IMR-90 (cell line): ENCODE measurements at regions not wholly inside any gene's neighbourhood (a gene's known extent, or its start where the extent isn't known, plus 50 kb on each side); places are given as distances from the start of the nearest gene placed in this dataset.

Source experiments
- ATAC-seq: fragments of 200-7000 bp; cut with Tn5 transposase; 2 replicates; pipeline ENCODE4 v1.9.1; 2020; ENCODE audit warnings: low read depth, mild to moderate bottlenecking, moderate library complexity
- BruUV-seq: library from RNA; stranded (reverse); fragments of 400-500 nt; replicated peaks from 2 replicates; lab custom pipeline; 2021; lab: Mats Ljungman, UMichigan
- CTCF ChIA-PET: fragments of 300-600 bp; formaldehyde crosslinking; extraction: SDS; loops from one replicate; lab custom pipeline; 2021; ENCODE audit warnings: antibody characterized with exemption; lab: Yijun Ruan, JAX
- POLR2A ChIA-PET: fragments of 300-600 bp; sonication (Branson Sonifier 250); formaldehyde crosslinking; loops from one replicate; lab custom pipeline; 2022; ENCODE audit warnings: antibody characterized with exemption; ENCODE audit not compliant: unreplicated experiment; lab: Charles Lee
- DNase-seq: peaks from one replicate; pipeline ENCODE4 v3.0.0; 2013
- H2AFZ ChIP-seq: replicated peaks from 2 replicates; pipeline ENCODE3; 2013; ENCODE audit warnings: low read length, mild to moderate bottlenecking; ENCODE audit not compliant: poor library complexity
- H2AK5ac ChIP-seq: 2 replicates; pipeline ENCODE4 v1.6.1; 2013; ENCODE audit warnings: low read depth, low read length, inconsistent platforms
- H2AK9ac ChIP-seq: replicated peaks from 2 replicates; pipeline ENCODE3; 2013; ENCODE audit warnings: mild to moderate bottlenecking, low read depth, low read length, moderate library complexity; ENCODE audit not compliant: poor library complexity
- H2BK120ac ChIP-seq: 2 replicates; pipeline ENCODE4 v1.6.1; 2013; ENCODE audit warnings: low read depth, low read length, inconsistent platforms
- H2BK15ac ChIP-seq: 3 replicates; pipeline ENCODE4 v1.6.1; 2013; ENCODE audit warnings: low read depth, low read length, inconsistent platforms
- H2BK20ac ChIP-seq: 2 replicates; pipeline ENCODE4 v1.6.1; 2013; ENCODE audit warnings: low read depth, mild to moderate bottlenecking, inconsistent platforms, low read length, moderate library complexity
- H2BK5ac ChIP-seq: 2 replicates; pipeline ENCODE4 v1.6.1; 2013; ENCODE audit warnings: mild to moderate bottlenecking, low read depth, low read length, inconsistent platforms; ENCODE audit not compliant: poor library complexity, severe bottlenecking
- H3K14ac ChIP-seq: replicated peaks from 2 replicates; pipeline ENCODE4 v1.6.1; 2013; ENCODE audit warnings: low read depth, low read length, inconsistent platforms
- H3K18ac ChIP-seq: 2 replicates; pipeline ENCODE4 v1.6.1; 2013; ENCODE audit warnings: low read depth, low read length, control low read depth
- H3K23ac ChIP-seq: 2 replicates; pipeline ENCODE4 v1.6.1; 2013; ENCODE audit warnings: low read depth, low read length, inconsistent platforms
- H3K27ac ChIP-seq: 2 replicates; pipeline ENCODE4 v1.5.1; 2013; ENCODE audit warnings: mild to moderate bottlenecking, control low read depth, low read length; ENCODE audit not compliant: insufficient read depth
- H3K27me3 ChIP-seq: 2 replicates; pipeline ENCODE4 v1.6.1; 2013; ENCODE audit warnings: low read length; ENCODE audit not compliant: control insufficient read depth, insufficient read depth
- H3K36me3 ChIP-seq: 2 replicates; pipeline ENCODE4 v1.6.1; 2013; ENCODE audit warnings: low read length, mixed read lengths; ENCODE audit not compliant: control insufficient read depth, insufficient read depth
- H3K4ac ChIP-seq: 2 replicates; pipeline ENCODE4 v1.6.1; 2013; ENCODE audit warnings: low read depth, low read length, inconsistent platforms
- H3K4me1 ChIP-seq: 2 replicates; pipeline ENCODE4 v1.6.1; 2013; ENCODE audit warnings: low read length, mixed read lengths; ENCODE audit not compliant: control insufficient read depth, insufficient read depth
- H3K4me2 ChIP-seq: 2 replicates; pipeline ENCODE4 v1.6.1; 2013; ENCODE audit warnings: low read depth, mild to moderate bottlenecking, control low read depth, low read length, moderate library complexity
- H3K4me3 ChIP-seq: 2 replicates; pipeline ENCODE4 v1.5.1; 2013; ENCODE audit warnings: low read depth, mild to moderate bottlenecking, control low read depth, low read length, moderate library complexity; ENCODE audit not compliant: insufficient read depth
- H3K56ac ChIP-seq: 2 replicates; pipeline ENCODE4 v1.6.1; 2013; ENCODE audit warnings: low read length, inconsistent platforms; ENCODE audit not compliant: insufficient read depth; ENCODE audit errors: extremely low read depth
- H3K79me1 ChIP-seq, 2 experiments: 2 replicates each; pipeline ENCODE4 v1.6.1; 2013; ENCODE audit warnings: low read length in 2 of 2, inconsistent platforms in 1 of 2, low read depth in 1 of 2
- H3K9ac ChIP-seq: 2 replicates; pipeline ENCODE4 v1.6.1; 2013; ENCODE audit warnings: low read depth, low read length, control low read depth
- H3K9me1 ChIP-seq: 2 replicates; pipeline ENCODE4 v1.6.1; 2013; ENCODE audit warnings: low read length, inconsistent platforms; ENCODE audit not compliant: insufficient read depth
- H3K9me3 ChIP-seq: 2 replicates; pipeline ENCODE4 v1.6.1; 2013; ENCODE audit warnings: low read length; ENCODE audit not compliant: control insufficient read depth, insufficient read depth
- H4K20me1 ChIP-seq: 2 replicates; pipeline ENCODE4 v1.6.1; 2013; ENCODE audit warnings: low read length, inconsistent platforms; ENCODE audit not compliant: insufficient read depth
- H4K5ac ChIP-seq: 2 replicates; pipeline ENCODE4 v1.6.1; 2013; ENCODE audit warnings: mild to moderate bottlenecking, low read depth, low read length, control low read depth
- H4K8ac ChIP-seq, 2 experiments: 2 replicates each; pipeline ENCODE4 v1.6.1; 2013; ENCODE audit warnings: low read depth in 2 of 2, low read length in 2 of 2, control low read depth in 1 of 2, inconsistent platforms in 1 of 2
- H4K91ac ChIP-seq: 2 replicates; pipeline ENCODE4 v1.6.1; 2013; ENCODE audit warnings: low read depth, low read length, inconsistent platforms; ENCODE audit not compliant: insufficient read depth
- CHD1 ChIP-seq: IDR thresholded peaks from 2 replicates; pipeline ENCODE4 v1.6.1; 2012; ENCODE audit warnings: low read depth, low read length, improper control_type of control experiment
- CTCF ChIP-seq: conservative IDR thresholded peaks from 2 replicates; pipeline ENCODE4 v1.5.1; 2012; ENCODE audit warnings: mild to moderate bottlenecking, low read depth, low read length, improper control_type of control experiment
- ELK1 ChIP-seq: fragments of 150-350 bp; IDR thresholded peaks from 2 replicates; pipeline ENCODE4 v1.6.1; 2016; ENCODE audit warnings: low read depth, mild to moderate bottlenecking, low read length, moderate library complexity, borderline replicate concordance
- MAZ ChIP-seq: IDR thresholded peaks from 2 replicates; pipeline ENCODE4 v1.6.1; 2012; ENCODE audit warnings: low read depth, mild to moderate bottlenecking, low read length, improper control_type of control experiment, moderate library complexity, borderline replicate concordance
- POLR2A ChIP-seq: IDR thresholded peaks from 2 replicates; pipeline ENCODE4 v1.6.1; 2012; ENCODE audit warnings: mild to moderate bottlenecking, low read depth, low read length
- SMC3 ChIP-seq: fragments of 150-350 bp; IDR thresholded peaks from 2 replicates; pipeline ENCODE4 v1.6.1; 2016; ENCODE audit warnings: low read depth, mild to moderate bottlenecking, antibody characterized with exemption, low read length, moderate library complexity
- USF2 ChIP-seq: fragments of 150-350 bp; IDR thresholded peaks from 2 replicates; pipeline ENCODE4 v1.6.1; 2017; ENCODE audit warnings: mild to moderate bottlenecking, antibody characterized with exemption, low read length, low read depth
- WGBS, 2 experiments: methylation state at CpG; one replicate each; pipeline versions ENCODE4 v1.1.5 to v1.1.7; 2013; ENCODE audit warnings: missing lambda C conversion rate in 2 of 2; ENCODE audit not compliant: insufficient read length in 1 of 2; ENCODE audit errors: extremely low coverage in 2 of 2; 5-methylcytosine and 5-hydroxymethylcytosine counted together
- dilution Hi-C: fragments of 300-500 bp; cut with HindIII; formaldehyde crosslinking; loops from one replicate; pipeline ENCODE4 v1.14.3; 2018; ENCODE audit warnings: low sequenced_read_pairs; ENCODE audit not compliant: unreplicated experiment
- in situ Hi-C: fragments of 300-500 bp; cut with MboI; formaldehyde crosslinking; loops from 3 replicates; pipeline ENCODE4 v1.14.3; 2019; ENCODE audit warnings: low sequenced_read_pairs, inconsistent platforms, mixed read lengths
- intact Hi-C: fragments of 100-400 bp; cut with micrococcal nuclease; formaldehyde crosslinking; loops from 2 replicates; pipeline ENCODE4 v1.10.0; 2022

- H2AK9ac ChIP-seq, result no peak overlapping the region
- no peak overlapping the region for H3K23ac ChIP-seq
- no peak overlapping the region for H2BK15ac ChIP-seq
- H3K4me2 ChIP-seq, result no peak overlapping the region
- H4K20me1 ChIP-seq, result no peaks in the 10 kb centered on the region
- H3K9me1 ChIP-seq, result no peaks in the 10 kb centered on the region
- no TSS peak for BruUV-seq
- H3K9ac ChIP-seq, result no peak overlapping the region
- no CpG with 5 or more reads among the region's 3 CpGs for WGBS, 2 experiments
- no peak overlapping the region for H2BK20ac ChIP-seq
- no peak overlapping the region for H3K18ac ChIP-seq
- no peak overlapping the region for H3K14ac ChIP-seq
- H3K79me1 ChIP-seq, result no peaks in the 10 kb centered on the region
- H4K91ac ChIP-seq, result no peak overlapping the region
- no peak overlapping the region for H2BK5ac ChIP-seq
- H3K56ac ChIP-seq, result no peak overlapping the region
- no peak for TF ChIP-seq CHD1
- no peak for TF ChIP-seq CTCF
- no peak for TF ChIP-seq SMC3
- no peak for TF ChIP-seq MAZ
- TF ChIP-seq USF2, result no peak
- no peak for TF ChIP-seq POLR2A
- no peak for TF ChIP-seq ELK1
- POLR2A ChIA-PET, result no interaction called here
- H3K4ac ChIP-seq, result no peak overlapping the region
- dilution Hi-C loops (no loop called here), intact Hi-C loops (no loop called here), in situ Hi-C loops (no loop called here)
- CTCF ChIA-PET, result no interaction called here
- H3K9me3 ChIP-seq, result no peaks in the 10 kb centered on the region
- DNase-seq, result no peak
- no peaks in the 10 kb centered on the region for H3K27me3 ChIP-seq
- H3K36me3 ChIP-seq, result no peaks in the 10 kb centered on the region
- H2BK120ac ChIP-seq, result no peak overlapping the region
- no peak overlapping the region for H3K27ac ChIP-seq
- no peak overlapping the region for H2AFZ ChIP-seq
- no peak overlapping the region for H3K4me3 ChIP-seq
- no peak for ATAC-seq
- H4K8ac ChIP-seq, result no peak overlapping the region
- H3K4me1 ChIP-seq, result no peaks in the 10 kb centered on the region
- H4K5ac ChIP-seq, result no peak overlapping the region
- no peak overlapping the region for H2AK5ac ChIP-seq
Measured at GRCh38 chr5:50575740-50576139, 90.7 kb upstream of the PARP8 start.
